ENCODE measurements at regions not wholly inside any gene's neighbourhood (a gene's known extent, or its start where the extent isn't known, plus 50 kb on each side); places are given as distances from the start of the nearest gene placed in this dataset.
"Not testable (repeated sequence)": the region's sequence is repeated elsewhere in the genome, so short reads cannot be mapped to it uniquely, and the experiment has no call there.

DNA sequence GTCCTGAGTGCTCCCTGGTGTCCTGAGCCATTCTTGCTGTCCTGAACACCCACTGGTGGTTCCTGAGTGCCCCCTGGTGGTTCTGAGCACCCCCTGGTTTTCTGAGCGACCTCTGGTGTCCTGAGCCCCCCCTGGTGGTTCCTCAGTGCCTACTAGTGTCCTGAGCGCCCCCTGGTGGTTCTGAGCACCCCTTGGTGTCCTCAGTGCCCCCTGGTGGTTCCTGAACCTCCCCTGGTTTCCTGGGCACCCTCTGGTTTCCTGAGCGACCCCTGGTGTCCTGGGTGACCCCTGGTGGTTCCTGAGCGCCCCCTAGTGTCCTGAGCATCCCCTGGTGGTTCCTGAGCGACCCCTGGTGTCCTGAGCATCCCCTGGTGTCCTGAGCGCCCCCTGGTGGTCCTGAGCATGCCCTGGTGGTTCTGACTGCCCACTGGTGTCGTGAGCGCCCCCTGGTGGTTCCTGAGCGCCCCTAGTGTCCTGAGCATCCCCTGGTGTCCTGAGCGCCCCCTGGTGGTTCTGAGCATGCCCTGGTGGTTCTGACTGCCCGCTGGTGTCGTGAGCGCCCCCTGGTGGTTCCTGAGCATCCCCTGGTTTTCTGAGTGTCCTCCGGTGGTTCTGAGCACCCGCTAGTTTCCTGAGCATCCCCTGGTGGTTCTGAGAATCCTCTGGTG, 473.1 kb downstream of the TMEM121 start:
- DNase-seq (ENCODE audit: low read depth in 2 of 2): peak; percentile 78 to 95

DNA sequence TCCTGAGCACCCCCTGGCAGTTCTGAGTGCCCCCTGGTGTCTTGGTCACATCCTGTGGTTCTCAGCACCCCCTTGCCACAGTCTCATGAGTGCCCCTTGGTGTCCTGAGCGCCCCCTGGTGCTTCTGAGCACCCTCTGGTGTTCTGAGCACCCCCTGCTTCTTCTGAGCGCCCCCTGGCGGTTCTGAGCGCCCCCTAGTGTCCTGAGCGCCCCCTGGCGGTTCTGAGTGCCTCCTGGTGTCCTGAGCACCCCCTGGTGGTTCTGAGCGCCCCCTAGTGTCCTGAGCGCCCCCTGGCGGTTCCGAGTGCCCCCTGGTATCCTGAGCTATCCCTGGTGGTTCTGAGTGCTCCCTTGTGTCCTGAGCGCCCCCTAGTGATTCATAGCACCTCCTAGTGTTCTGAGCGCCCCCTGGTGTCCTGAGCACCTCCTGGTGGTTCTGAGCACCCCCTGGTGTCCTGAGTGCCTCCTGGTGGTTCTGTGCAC, 473.7 kb downstream of the TMEM121 start:
- peak in 1 of 2 donors; percentile 74 for DNase-seq (ENCODE audit: low read depth in 2 of 2)

DNA sequence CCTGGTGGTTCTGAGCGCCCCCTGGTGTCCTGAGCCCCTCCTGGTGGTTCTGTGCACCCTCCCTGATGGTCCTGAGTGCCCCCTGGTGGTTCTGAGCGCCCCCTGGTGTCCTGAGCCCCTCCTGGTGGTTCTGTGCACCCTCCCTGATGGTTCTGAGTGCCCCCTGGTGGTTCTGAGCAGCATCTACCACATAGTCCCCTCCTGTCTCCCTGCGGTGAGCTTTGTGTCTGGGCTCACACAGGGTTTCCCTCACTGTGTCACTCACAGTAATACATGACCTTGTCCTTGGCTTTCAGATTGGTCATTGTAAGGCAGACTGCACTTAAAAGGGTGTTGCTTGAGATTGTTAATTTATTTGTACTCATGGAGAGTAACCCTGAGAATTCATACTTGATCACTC, 474.9 kb downstream of the TMEM121 start:
- not testable (repeated sequence) for DNase-seq (ENCODE audit: low read depth in 2 of 2)

DNA sequence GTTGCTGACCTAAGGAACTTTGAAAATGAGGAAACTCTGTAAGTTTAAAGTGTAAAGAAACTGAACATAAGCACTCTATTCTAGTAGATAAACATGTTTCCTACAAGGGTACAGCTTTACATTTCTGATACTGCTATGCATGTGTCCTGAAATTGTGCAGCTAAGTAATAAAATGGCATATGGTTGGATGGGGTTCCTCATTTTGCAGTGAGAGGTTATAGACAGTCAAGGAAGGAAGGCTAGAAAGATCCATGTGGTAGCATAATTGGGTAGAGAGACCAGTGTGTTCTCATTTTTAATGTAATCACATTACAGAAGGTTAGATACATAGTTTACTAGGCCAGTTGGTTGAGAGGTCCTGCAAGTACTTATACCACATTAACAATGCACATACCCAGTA, 477.0 kb downstream of the TMEM121 start:
- DNase-seq (ENCODE audit: low read depth in 2 of 2): no peak

DNA sequence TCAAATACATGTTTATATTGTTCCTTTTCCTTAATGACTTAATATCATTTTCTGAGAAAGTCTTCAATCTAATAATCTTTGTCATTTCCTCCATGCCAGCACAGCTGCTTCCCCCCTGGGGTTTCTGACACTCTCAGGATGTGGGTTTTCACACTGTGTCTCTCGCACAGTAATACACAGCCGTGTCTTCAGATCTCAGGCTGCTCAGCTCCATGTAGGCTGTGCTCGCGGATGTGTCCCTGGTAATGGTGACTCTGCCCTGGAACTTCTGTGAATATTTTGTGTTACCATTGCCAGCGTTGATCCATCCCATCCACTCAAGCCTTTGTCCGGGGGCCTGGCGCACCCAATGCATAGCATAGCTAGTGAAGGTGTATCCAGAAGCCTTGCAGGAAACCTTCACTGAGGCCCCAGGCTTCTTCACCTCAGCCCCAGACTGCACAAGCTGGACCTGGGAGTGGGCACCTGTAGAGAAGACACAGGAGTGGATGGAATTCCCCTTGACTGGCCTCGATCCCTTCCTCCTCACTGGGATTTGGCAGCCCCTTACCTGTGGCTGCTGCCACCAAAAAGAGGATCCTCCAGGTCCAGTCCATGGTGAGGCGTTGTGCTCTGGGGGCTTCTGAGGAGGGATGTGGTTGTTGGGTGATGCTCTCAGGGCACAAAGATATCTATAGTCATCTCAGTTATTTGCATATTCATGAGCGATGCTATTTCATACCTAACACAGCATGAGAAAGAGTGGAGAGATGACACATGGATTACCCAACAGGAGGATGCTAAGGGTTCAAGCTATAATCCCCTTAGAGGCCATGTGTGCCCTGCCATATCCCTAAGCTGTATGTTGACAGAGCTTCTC, 478.8 kb downstream of the TMEM121 start:
- DNase-seq (ENCODE audit: low read depth in 2 of 2): not testable (repeated sequence)

DNA sequence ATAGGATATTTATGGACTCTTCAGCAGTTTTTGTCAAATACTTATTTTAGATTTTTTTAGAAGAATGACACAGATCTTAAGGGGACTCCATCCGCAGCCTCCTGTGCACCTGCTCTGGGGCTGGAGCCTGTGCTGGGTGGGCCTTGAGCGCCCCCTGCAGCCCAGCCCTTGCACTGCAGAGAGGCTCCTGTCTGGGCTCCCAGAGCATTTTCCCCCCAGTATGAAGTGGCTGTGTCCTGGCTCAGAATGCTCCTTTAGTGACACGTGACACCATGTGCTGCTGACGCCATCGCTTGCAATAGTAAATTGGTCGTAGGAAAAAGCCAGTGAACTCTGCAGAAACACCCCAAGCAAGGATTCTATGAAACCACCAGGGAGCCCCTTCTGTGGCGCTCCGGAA, 479.7 kb downstream of the TMEM121 start:
- DNase-seq (ENCODE audit: low read depth in 2 of 2): peak in 1 of 2 donors; percentile 50

DNA sequence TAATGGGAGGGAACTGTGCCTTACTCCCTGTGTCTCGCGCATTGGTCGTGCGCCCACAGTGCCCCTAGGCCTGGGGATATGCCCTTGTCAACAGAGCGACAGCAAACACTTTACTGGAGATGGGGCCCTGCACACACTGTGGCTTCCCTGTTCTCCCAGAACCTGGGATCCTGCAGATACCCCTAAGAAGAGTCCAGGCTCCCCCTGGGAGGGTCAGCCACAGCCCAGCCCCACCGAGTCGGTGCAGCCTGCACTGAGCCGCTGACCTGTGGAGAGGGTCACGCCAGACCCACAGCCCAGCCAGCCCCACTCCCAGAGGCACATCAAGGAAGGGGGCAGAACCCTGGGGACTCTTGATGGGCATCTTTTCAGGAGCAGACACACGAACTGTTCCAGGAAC, 480.3 kb downstream of the TMEM121 start:
- not testable (repeated sequence) for DNase-seq (ENCODE audit: low read depth in 2 of 2)

DNA sequence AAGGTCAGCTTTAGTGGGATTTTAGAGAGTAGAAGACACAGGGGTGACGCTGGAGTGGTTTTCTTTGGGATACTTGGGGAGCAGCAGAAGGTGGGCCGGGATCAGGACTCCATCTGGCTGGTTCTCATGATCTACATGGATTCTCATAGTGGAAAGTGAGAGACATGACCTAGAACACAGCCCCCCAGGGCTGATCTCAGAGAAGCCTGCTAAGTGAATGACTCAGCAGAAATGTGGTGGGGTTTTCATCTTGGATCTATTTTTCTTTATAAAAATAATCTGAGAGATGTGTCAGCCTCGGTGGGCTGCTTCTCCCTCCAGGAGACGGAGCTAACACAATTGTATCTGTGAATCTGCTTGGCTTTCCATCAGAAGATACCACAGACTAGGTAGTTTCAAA, 484.4 kb downstream of the TMEM121 start:
- no peak for DNase-seq (ENCODE audit: low read depth in 2 of 2)

DNA sequence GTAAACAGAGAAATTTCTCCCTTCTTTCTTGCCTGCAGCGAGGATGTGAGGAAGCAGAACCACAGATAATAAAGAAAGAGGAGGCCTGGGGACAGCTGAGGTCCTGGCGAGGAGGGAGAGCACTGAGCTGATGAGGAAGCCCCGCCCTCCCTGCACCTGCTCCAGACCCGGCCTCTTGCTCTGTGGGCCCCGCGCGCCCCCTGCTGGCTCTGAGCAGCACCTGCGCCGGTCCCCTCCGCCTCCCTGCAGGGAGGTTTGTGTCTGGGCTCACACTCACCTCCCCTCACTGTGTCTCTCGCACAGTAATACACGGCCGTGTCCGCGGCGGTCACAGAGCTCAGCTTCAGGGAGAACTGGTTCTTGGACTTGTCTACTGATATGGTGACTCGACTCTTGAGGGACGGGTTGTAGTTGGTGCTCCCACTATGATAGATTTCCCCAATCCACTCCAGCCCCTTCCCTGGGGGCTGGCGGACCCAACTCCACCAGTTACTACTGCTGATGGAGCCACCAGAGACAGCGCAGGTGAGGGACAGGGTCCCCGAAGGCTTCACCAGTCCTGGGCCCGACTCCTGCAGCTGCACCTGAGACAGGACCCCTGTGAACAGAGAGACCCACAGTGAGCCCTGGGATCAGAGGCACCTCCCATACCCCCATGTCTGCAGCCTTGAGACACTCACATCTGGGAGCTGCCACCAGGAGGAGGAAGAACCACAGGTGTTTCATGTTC, 485.4 kb downstream of the TMEM121 start:
- peak; percentile 68 to 80 for DNase-seq (ENCODE audit: low read depth in 2 of 2)

DNA sequence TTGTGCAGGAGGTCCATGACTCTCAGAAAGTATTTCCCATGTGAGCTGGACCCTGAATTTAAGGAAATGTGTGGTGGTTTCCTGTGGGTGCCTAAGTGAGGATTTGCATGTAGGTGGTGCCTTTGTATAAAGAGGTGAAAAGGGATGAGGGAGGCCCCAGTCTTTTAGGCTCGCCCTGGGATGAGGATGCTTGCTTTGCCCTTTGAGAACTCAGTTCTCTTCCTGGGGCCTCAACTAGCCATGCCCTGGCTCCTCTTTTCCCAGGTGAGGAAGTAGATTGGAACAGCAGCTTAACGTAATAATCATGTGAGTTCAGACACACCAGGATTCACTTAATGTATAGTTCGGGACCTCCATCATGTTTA, 486.0 kb downstream of the TMEM121 start:
- DNase-seq (ENCODE audit: low read depth in 2 of 2): not testable (repeated sequence)

DNA sequence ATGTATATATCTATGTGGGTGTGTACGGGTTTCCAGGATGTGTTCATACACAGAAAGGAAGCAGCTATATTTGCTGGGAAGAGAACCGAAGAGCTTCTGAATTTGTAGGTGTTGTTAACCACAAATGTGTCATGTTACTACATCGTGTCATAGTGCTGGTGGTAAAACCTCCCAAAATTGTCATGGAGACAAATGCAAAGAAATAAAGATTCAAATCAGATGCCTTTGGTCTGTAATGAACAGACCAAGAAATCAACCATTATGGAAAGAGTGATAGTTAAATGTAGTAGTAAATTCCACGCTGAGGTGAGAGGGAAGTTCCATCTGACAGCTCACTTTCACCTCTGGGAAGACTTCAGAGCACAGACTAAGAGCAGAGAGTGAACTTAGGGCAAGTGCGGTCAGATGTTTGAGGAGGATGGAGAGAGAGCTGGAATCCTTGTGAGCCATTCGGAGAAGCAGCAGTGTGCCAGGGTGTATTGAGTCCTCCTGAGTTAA, 487.5 kb downstream of the TMEM121 start:
- no peak for DNase-seq (ENCODE audit: low read depth in 2 of 2)

DNA sequence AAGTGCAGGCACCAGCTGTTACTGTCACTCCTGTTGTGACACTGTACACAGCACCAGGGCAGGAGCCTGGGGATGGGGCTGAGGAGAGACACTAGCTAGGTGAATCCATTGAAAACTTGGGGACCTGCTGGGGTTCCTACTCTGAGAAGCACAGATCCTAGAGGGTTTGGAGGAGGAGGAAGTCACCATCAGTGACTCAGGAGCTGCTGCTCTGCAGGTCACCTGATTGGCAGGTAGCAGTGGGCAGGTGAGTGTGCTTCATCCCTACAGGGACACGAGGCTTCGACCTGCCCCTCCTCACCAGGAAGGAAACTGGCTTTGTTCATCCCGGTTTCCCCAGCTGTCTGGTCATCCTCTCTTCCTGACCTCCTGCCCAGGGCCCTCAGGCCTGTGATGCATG, 491.6 kb downstream of the TMEM121 start:
- DNase-seq (ENCODE audit: low read depth in 2 of 2): not testable (repeated sequence)

DNA sequence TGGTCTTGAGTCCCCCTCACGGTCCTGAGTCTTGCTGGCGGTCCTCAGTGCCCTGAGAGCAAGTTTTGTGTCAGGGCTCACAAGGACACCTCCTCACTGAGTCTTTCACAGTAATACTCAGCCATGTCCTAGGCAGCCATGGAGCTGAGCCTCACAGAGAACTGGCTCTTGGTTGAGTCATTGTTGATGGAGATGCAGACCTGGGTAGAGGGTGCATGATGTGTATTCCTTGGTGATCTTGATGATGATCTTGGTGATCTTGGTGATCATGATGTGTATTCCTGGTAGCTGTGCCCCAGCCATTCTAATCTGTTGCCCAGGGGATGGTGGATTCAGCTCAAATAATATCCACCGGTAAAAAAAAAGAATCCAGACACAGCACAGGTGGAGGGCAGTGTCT, 495.4 kb downstream of the TMEM121 start:
- no peak for DNase-seq (ENCODE audit: low read depth in 2 of 2)

DNA sequence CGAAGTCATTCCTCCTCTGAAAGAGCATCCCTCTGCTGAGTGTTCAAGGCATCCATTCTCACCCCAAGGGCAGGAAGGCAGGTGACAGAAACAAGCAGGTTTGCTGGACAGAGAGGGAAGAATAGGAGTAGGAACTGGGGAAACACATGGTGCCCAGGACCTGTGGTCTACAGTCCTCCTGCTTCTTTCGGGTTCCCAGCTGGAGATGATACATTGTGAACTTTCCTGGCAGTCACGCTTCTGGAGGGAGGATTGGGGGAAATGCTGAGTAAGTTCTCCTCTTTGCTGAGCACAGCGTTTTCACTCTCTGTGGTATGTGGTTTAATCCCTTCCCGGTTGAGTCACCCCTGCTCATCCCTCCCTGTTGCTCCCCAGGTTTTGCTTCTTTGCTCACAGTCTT, 496.3 kb downstream of the TMEM121 start:
- DNase-seq (ENCODE audit: low read depth in 2 of 2): not testable (repeated sequence)

DNA sequence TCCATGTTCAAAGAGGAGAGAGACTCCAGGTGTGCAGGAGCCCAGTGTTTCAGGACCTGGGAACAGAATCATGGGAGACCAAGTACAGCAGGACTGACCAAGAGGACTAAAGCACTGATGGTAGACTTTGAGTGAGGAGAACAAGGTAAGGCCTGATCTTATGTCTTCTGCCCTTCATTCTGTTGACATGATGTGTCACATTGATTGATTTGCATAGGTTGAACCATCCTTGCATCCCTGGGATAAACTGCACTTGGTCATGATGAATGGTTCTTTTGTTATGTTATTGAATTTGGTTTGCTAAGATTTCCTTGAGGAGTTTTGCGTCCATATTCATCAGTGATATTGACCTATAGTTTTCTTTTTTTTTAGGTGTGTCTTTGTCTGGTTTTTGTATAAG, 497.0 kb downstream of the TMEM121 start:
- DNase-seq (ENCODE audit: low read depth in 2 of 2): no peak

DNA sequence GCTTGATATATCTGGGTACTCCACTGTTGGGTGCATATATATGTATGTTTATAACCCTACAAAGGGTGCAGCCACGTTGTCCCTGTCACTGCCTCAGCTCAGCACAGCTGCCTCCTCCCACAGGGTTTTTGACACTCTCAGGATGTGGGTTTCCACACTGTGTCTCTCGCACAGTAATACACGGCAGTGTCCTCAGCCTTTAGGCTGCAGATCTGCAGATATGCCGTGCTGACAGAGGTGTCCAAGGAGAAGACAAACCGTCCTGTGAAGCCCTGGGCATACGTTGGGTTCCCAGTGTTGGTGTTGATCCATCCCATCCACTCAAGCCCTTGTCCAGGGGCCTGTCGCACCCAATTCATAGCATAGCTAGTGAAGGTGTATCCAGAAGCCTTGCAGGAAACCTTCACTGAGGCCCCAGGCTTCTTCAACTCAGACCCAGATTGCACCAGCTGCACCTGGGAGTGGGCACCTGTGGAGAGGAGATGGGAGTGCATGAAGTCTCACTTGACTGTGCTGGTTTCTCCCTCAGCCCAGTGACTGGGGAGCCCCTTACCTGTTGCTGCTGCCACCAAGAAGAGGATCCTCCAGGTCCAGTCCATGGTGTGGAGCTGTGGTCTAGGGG, 498.7 kb downstream of the TMEM121 start:
- DNase-seq (ENCODE audit: low read depth in 2 of 2): no peak

DNA sequence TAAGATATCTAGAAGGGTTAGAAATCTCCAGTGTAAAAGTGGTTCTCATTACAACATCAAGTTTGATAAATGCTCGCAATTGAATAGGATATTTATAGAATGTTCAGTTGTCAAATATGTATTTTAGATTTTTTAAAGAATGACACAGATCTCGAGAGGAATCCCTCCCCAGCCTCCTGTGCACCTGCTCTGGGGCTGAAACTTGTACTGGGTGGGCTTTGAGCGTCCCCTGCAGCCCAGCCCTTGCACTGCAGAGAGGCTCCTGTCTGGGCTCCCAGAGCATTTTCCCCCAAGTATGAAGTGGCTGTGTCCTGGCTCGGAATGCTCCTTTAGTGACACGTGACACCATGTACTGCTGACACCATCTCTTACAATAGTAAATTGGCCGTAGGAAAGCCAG, 499.6 kb downstream of the TMEM121 start:
- no peak for DNase-seq (ENCODE audit: low read depth in 2 of 2)

DNA sequence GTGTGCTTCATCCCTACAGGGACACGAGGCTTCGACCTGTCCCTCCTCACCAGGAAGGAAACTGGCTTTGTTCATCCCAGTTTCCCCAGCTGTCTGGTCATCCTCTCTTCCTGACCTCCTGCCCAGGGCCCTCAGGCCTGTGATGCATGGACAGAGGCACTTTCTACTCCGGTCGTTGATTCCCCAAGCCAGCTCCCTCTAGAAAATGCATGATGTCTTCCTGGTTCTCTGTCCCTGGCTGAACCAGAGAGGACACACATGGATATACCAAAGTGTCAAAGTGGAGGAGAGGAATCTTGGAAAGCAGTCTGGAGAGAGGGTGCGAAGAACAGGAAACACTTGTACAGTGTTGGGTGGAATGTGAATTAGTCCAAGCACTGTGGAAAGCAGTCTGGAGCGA, 501.4 kb downstream of the TMEM121 start:
- DNase-seq (ENCODE audit: low read depth in 2 of 2): not testable (repeated sequence)

DNA sequence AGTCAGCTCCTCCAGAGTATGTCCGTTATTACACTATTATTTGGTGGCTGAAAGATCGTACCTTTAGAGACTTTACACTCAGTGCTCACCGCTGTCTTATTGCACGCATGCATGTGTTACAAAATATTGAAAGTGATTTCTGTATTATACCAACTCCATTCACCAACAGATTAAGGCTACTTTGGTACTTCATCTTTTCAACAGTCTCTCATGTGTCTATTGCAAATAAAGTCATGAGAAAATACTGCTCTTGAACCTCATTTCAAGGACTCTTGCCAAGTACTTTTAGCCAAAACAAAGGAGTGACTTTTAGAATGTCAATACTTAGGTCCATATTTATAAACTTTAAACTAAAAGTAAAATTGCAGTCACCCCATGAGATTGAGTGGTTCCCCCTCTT, 503.6 kb downstream of the TMEM121 start:
- DNase-seq (ENCODE audit: low read depth in 2 of 2): no peak

DNA sequence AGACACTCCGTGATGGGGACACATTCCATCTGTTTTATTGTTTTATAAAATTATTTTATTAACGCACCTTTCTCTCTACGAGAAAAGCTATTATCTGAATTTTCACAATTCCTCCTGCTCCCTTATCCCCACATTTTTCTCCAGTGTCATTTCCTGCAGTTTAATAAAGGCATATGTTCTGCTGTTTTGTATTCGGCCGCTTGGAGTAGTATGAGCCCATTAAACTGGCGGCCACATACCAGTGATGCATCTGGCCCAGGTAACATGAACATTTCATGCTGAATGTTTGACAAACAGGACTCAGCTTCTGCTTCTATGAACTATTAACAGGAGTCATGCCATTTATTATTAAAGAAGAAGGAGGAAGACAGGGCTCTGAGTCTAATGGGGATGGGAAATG, 511.0 kb downstream of the TMEM121 start:
- no peak for DNase-seq (ENCODE audit: low read depth in 2 of 2)

DNA sequence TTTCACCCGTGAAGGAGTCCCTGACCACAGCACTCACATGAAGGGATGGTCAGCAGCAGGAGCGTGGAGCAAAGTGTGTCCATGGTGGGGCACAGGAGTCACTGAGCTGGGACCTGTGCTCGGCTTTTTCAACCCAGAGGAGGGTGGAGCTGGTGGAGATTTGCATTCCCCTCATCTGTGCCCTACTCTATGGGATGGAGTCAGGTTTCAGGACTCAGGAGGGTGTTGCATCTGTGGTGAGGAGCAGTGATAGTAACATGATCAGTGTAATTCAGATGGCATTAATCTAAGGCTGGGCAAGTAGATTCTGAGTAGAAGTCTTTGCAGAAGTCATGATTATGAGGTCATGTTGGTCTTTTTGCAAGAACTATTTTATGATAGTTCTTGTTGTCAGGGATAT, 511.9 kb downstream of the TMEM121 start:
- no peak for DNase-seq (ENCODE audit: low read depth in 2 of 2)

DNA sequence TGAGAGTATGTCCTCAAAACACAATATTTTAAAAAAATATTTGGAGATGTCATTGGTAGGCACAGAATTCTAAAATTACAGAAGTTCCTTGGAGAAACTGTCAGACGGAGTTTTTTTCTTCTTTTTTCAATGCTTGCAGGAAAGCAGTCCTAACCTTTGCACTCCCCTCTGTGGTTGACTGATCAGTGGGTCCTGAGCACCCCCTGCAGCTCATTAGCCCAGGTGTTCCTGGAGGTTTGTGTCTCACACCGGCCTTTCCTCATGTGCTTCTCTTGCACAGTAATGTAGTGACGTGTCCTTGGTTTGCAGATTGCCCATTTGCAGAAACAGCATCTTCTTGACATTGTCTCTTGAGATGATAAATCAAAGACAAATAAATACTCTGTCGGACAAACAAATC, 513.0 kb downstream of the TMEM121 start:
- peak; percentile 59 for DNase-seq (ENCODE audit: low read depth in 2 of 2)
